GM12874 (cell line): ENCODE measurements at regions not wholly inside any gene's neighbourhood (a gene's known extent, or its start where the extent isn't known, plus 50 kb on each side); places are given as distances from the start of the nearest gene placed in this dataset.

ENCODE experiments used
- CTCF ChIP-seq: IDR thresholded peaks from 2 replicates; pipeline ENCODE4 v1.5.1; 2011; ENCODE audit warnings: low read depth, mild to moderate bottlenecking, control low read depth, low read length, moderate library complexity; ENCODE audit not compliant: insufficient read depth

- no peak for TF ChIP-seq CTCF
Observed at GRCh38 chr2:240288087-240288521, 147.4 kb upstream of the GPC1 start.

DNA sequence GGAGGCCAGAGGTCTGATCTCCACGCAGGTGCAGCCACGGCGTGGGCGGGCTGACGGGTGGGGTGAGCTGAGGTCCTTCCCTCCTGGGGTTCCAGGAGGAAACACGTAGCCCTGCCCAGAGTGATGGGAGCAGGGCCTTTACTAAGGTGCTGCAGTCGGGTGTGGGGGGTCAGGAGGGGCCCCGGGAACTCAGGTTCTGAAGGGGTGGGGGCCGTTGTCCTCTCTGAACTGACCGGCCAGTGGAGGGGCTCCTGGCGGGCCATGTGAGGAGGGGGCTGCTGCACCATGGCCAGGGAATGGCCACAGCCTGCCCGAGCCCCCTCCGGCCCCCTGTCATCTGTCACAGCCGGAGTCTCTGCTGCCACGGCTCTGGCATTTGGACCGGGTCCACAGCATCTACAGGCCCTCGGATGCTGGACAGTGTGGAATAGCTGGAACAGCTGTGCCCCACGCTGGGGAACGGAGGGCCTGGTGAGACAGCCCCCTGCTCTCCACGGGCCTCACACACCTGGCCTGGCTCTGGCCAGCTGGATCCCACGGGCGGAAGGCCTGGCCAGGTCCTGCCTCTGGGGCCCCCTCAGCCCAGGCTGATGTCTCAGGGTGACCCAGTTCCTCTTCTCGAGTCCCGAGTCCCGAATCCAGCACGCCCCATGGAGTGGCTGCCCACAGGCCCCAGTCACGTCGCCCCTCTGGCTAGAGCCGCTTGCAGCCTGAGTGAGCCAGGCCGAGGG is 145.6 kb upstream of the GPC1 start:
- no peak for TF ChIP-seq CTCF

- no peak for TF ChIP-seq CTCF
Observed at GRCh38 chr2:240290432-240291336, 144.8 kb upstream of the GPC1 start.

DNA sequence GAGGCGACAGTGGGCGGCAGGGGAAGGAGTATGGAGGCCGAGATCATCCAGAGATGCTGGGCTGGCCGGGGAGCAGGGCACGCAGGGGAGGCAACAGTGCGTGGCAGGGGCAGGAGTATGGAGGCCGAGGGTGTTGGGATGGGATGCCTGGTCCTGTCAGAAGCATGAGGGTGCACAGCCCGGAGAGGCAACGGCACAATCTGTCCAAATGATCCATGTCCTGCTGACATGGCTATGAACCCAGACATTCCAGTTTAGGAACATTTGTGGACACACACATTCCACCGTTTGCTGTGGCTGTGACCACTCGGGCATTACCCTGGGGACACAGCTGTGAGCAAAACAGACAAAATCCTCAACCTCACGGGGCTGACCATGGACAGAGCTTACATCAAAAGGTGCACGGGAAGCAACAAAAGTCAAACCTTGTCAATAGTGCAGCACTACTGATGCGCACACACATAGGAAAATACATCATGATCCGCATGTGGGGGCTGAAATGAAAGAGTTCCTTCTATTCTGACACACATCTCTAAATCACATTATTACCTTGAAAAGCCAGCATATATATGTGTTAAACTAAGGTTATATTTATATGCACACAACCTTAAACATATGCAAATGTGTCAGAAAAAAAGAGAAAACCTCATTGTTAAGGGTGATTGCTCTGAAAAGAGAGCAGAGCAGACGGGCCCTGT is 144.0 kb upstream of the GPC1 start:
- TF ChIP-seq CTCF, result no peak

- no peak for TF ChIP-seq CTCF
Observed at GRCh38 chr2:240292035-240292574, 143.4 kb upstream of the GPC1 start.

DNA sequence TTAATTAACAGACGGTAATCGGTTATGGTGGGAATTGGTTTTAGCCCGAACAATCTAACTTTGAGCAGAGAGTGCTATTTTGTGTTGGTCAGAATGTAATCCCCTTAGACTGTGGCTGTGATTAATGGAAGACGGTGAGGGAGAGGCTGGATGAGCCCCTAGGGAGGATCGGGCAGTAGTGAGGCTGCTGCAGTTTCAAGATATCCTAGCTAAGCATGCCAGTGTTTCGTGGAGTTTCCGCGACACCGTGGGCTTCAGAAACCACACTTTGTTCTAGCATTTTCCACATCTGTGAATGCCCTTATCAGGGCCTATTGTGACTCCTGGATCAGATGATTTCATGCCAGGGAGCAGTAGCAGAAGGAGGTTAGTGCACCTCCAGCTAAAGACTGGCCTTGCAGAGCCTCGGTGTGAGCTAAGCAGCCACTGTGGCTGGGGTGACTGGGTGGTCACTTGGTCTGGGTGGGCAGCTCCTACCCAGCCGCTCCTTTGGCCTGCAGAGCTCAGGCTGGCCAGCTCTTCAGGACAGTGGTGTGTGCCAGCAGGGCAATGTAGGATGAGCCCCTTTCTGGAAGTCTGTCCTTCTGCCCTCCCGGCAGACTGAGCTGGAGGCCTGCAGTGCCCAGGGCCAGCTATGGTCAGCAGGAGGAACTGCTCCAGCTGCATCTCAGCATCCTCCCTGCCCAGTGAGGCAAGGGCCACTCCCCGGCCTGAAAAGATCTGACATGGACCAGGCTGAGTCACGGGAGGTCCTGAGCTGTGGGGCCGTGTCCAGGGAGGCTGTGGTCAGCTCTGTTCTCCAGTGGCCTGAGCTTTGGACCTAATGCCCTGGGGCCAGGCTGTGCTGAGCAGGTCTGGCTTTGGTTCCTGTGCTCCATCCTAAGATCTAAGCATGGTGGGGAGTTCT is 142.6 kb upstream of the GPC1 start:
- no peak for TF ChIP-seq CTCF
